Stomach (tissue), 4 donors: ENCODE measurements at regions not wholly inside any gene's neighbourhood (a gene's known extent, or its start where the extent isn't known, plus 50 kb on each side); places are given as distances from the start of the nearest gene placed in this dataset.

Experiments
- EP300 ChIP-seq: sonication (generic); formaldehyde crosslinking; IDR thresholded peaks from one replicate; pipeline ENCODE4 v1.6.1; 2017; ENCODE audit warnings: antibody characterized with exemption
- POLR2A ChIP-seq, 4 donors: fragments of 450-650 bp; IDR thresholded peaks; one replicate each; pipeline ENCODE4 v1.6.1; 2016; ENCODE audit warnings: antibody characterized with exemption in 4 of 4, control low read depth in 2 of 4, mild to moderate bottlenecking in 1 of 4, moderate library complexity in 1 of 4
- TF ChIP-seq, protein P1 (sequence below), 7 experiments: fragments of 450-650 bp in 4 of 7; fragments of 200-600 bp in 3 of 7; sonication (generic) in 3 of 7; IDR thresholded peaks; one replicate each; pipeline ENCODE4 v1.5.1; 2016 to 2019; ENCODE audit warnings: antibody characterized with exemption in 7 of 7, control low read depth in 2 of 7, mild to moderate bottlenecking in 1 of 7

DNA sequence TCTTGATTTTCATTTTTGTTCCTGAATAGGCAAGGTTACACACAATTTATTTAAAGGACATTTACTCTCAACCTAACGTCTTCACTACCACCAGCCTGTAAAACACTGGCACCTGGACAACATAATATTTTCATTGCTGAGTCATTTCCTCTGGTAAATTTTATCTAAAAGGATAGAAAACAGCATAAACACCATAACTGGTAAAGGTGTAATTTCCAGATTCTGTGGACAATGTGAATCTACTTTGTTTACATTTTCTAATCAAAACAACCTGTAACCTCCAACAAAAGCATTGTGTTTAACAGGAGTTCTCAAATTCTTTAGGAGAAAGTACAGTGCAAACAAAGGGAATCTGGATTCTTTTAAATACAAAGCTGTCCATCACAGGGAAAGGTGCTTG lies 472.0 kb upstream of the AKR1E2 start:
- TF ChIP-seq EP300: no peak
- no peak for TF ChIP-seq POLR2A (IDR thresholded peaks at IDR 0.05)
- TF ChIP-seq, protein P1, sequence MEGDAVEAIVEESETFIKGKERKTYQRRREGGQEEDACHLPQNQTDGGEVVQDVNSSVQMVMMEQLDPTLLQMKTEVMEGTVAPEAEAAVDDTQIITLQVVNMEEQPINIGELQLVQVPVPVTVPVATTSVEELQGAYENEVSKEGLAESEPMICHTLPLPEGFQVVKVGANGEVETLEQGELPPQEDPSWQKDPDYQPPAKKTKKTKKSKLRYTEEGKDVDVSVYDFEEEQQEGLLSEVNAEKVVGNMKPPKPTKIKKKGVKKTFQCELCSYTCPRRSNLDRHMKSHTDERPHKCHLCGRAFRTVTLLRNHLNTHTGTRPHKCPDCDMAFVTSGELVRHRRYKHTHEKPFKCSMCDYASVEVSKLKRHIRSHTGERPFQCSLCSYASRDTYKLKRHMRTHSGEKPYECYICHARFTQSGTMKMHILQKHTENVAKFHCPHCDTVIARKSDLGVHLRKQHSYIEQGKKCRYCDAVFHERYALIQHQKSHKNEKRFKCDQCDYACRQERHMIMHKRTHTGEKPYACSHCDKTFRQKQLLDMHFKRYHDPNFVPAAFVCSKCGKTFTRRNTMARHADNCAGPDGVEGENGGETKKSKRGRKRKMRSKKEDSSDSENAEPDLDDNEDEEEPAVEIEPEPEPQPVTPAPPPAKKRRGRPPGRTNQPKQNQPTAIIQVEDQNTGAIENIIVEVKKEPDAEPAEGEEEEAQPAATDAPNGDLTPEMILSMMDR (IDR thresholded peaks at IDR 0.05): no peak
